Fibroblast of skin of abdomen (primary cell): ENCODE measurements at regions not wholly inside any gene's neighbourhood (a gene's known extent, or its start where the extent isn't known, plus 50 kb on each side); places are given as distances from the start of the nearest gene placed in this dataset.
A peak's percentile ranks its signal among the peaks of the same experiment; 100 is the strongest.

ENCODE experiments used
- DNase-seq: peaks from one replicate; pipeline ENCODE4 v3.0.0-alpha.2; 2013

GRCh38 chr3:124248471-124249028 lies 256.6 kb upstream of the ROPN1 start:
- DNase-seq: peak; percentile 86

- no peak for DNase-seq
Measured at GRCh38 chr3:124249038-124249437, 257.1 kb upstream of the ROPN1 start.

GRCh38 chr3:124250053-124250452 lies 258.1 kb upstream of the ROPN1 start:
- no peak for DNase-seq

GRCh38 chr3:124256156-124256555 lies 264.2 kb upstream of the ROPN1 start:
- no peak for DNase-seq

GRCh38 chr3:124256599-124256998 lies 264.7 kb upstream of the ROPN1 start:
- no peak for DNase-seq

- DNase-seq: no peak
Measured at GRCh38 chr3:124257336-124257864, 265.5 kb upstream of the ROPN1 start.

GRCh38 chr3:124258057-124258500 lies 266.2 kb upstream of the ROPN1 start:
- DNase-seq: peak; percentile 60

- DNase-seq: peak; percentile 88
Measured at GRCh38 chr3:124260206-124260915, 268.4 kb upstream of the ROPN1 start.

GRCh38 chr3:124261306-124261705 lies 269.4 kb upstream of the ROPN1 start:
- peak; percentile 41 for DNase-seq

GRCh38 chr3:124263168-124263567 lies 271.2 kb upstream of the ROPN1 start:
- DNase-seq: peak; percentile 91

- DNase-seq: no peak
Measured at GRCh38 chr3:124264346-124264745, 272.4 kb upstream of the ROPN1 start.

GRCh38 chr3:124266487-124266886 lies 274.6 kb upstream of the ROPN1 start:
- no peak for DNase-seq

GRCh38 chr3:124267406-124267805 lies 275.5 kb upstream of the ROPN1 start:
- DNase-seq: no peak

- no peak for DNase-seq
Measured at GRCh38 chr3:124268355-124268754, 276.4 kb upstream of the ROPN1 start.

- DNase-seq: no peak
Measured at GRCh38 chr3:124269619-124270018, 277.7 kb upstream of the ROPN1 start.

- DNase-seq: no peak
Measured at GRCh38 chr3:124272605-124273151, 280.8 kb upstream of the ROPN1 start.

- DNase-seq: no peak
Measured at GRCh38 chr3:124273651-124274050, 281.7 kb upstream of the ROPN1 start.

- DNase-seq: no peak
Measured at GRCh38 chr3:124274051-124274450, 282.1 kb upstream of the ROPN1 start.

- DNase-seq: no peak
Measured at GRCh38 chr3:124275412-124275811, 283.5 kb upstream of the ROPN1 start.

GRCh38 chr3:124276133-124276532 lies 284.2 kb upstream of the ROPN1 start:
- no peak for DNase-seq

- DNase-seq: no peak
Measured at GRCh38 chr3:124276539-124277143, 284.7 kb upstream of the ROPN1 start.

GRCh38 chr3:124277144-124277890 lies 285.4 kb upstream of the ROPN1 start:
- DNase-seq: peak; percentile 56
